Ectodermal cell (in vitro differentiated cells): ENCODE measurements at regions not wholly inside any gene's neighbourhood (a gene's known extent, or its start where the extent isn't known, plus 50 kb on each side); places are given as distances from the start of the nearest gene placed in this dataset.

ENCODE experiments used
- H3K27ac ChIP-seq: 2 replicates; pipeline ENCODE4 v1.7.0; 2013; ENCODE audit warnings: mild to moderate bottlenecking, low read depth, low read length; ENCODE audit not compliant: insufficient read depth, poor library complexity, severe bottlenecking
- H3K27me3 ChIP-seq: 2 replicates; pipeline ENCODE4 v1.7.0; 2013; ENCODE audit warnings: mild to moderate bottlenecking, low read length; ENCODE audit not compliant: insufficient read depth, control insufficient read depth, poor library complexity, severe bottlenecking
- H3K36me3 ChIP-seq: one replicate; pipeline ENCODE4 v1.7.0; 2013; ENCODE audit warnings: low read length; ENCODE audit not compliant: control insufficient read depth, insufficient read depth
- H3K4me1 ChIP-seq: one replicate; pipeline ENCODE4 v1.7.0; 2013; ENCODE audit warnings: low read length; ENCODE audit not compliant: control insufficient read depth, insufficient read depth
- H3K4me3 ChIP-seq: 2 replicates; pipeline ENCODE4 v1.7.0; 2013; ENCODE audit warnings: low read depth, low read length, control low read depth; ENCODE audit not compliant: insufficient read depth
- H3K9me3 ChIP-seq: 2 replicates; pipeline ENCODE4 v1.7.0; 2013; ENCODE audit warnings: mild to moderate bottlenecking, low read length, moderate library complexity; ENCODE audit not compliant: control insufficient read depth
- WGBS, 2 experiments: methylation state at CpG; one replicate each; pipeline ENCODE4 v1.1.7; 2013; ENCODE audit warnings: missing lambda C conversion rate in 2 of 2; 5-methylcytosine and 5-hydroxymethylcytosine counted together

DNA sequence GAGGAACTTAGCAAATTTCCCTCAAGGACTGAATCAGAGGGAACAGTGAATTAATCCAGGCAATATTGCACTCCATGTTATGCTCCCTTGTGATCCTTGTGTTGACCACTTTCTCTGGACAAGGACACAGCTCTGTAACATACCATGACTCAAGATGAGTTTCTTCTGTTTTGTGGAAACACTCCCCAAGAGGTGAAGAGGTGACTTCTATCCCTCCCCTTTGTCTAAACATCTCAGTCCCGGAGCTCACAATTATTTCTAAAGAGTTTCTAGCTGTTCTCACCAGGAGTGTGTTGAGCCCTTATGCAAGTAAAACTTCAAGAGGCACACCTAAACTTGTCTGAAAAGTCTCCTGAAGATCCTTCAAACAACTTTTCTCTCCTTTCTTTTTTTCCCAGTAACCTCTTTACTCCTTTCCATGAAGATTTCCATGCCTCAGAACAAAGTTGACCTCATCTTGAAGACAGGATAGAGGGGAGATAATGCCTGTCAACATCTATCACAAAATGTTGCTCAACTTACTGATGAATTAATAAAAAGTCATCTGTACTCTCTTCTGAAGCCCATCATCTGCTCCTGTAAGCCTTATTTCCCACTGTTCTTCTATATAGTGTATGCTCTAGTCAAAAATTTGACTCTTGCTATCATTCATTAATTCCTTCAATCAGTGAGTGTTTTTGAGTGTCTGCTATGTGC lies 429.1 kb downstream of the SPRY1 start:
- Histone ChIP-seq H3K27ac (no peak overlapping the region), H3K4me3 (no peak overlapping the region), H3K36me3 (no peaks in the 10 kb centered on the region), H3K4me1 (no peaks in the 10 kb centered on the region), H3K27me3 (no peaks in the 10 kb centered on the region), H3K9me3 (no peaks in the 10 kb centered on the region)
- 67 to 72% methylated on average over 1 of the region's 1 CpG for WGBS, 2 experiments

DNA sequence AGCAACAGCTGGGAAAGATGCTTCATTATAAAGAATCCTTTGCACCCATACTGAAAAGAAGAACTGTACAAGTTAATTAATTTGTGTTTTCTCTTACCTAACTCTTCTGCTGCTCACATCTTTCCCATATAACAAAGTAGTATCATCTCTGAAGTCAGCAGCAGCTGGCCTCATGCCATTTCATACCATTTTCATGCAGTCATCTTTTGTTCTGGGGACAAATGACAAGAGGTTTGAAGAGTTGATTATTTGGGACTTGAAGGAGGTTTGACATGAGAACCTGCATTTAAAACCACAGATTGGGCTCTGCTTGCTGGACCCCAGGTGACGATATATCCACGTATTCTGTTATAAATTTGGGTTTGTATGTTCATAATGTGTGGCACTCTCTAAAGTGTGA lies 430.3 kb downstream of the SPRY1 start:
- no peaks in the 10 kb centered on the region for H3K4me1 ChIP-seq
- no peak overlapping the region for H3K4me3 ChIP-seq
- no peaks in the 10 kb centered on the region for H3K36me3 ChIP-seq
- H3K27ac ChIP-seq = no peak overlapping the region
- H3K27me3 ChIP-seq = no peaks in the 10 kb centered on the region
- WGBS, 2 experiments = 98% methylated on average over 2 of the region's 2 CpGs
- no peaks in the 10 kb centered on the region for H3K9me3 ChIP-seq

DNA sequence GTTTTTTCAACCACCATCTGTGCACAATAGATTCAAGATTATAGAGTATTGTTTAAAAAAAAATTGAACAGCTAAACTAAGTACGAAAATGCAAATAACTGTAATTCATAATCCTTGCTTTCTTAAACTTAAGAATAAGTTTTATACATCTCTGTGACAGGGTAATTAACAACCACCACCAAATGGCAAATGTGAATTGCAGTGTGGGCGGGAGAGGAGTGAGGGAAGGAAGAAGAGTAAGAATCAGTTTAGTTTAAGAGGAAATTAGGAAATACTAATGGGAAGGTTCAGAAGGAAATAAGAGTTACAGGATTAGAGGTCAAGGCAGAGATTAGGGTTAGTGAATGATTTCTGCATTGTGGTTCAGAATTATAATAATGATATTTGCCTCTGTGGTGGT lies 430.9 kb downstream of the SPRY1 start:
- Histone ChIP-seq H3K9me3 (no peaks in the 10 kb centered on the region), H3K27ac (no peak overlapping the region), H3K27me3 (no peaks in the 10 kb centered on the region), H3K4me1 (no peaks in the 10 kb centered on the region), H3K36me3 (no peaks in the 10 kb centered on the region), H3K4me3 (no peak overlapping the region)
- WGBS, 2 experiments = 88 to 93% methylated on average over 1 to 2 of the region's 2 CpGs

DNA sequence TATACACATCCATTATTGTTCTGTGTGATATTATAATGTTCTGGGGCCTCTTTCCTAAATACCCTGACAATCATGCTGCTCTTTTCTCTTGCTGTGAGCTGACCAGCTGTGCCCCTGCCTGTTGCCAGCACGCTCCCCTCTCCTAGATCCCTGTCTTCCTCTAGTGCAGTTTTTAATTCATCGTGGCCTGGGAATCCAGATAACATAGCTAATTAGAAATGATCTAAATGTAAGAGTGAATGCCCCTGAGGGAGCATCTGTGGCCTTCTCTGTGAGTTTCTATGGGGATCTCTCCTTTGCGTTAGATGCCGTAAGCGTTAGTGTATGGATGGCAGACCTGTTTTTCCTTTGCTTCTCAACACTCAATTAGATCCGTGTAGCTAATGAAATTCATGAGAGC lies 434.3 kb downstream of the SPRY1 start:
- no peak overlapping the region for H3K4me3 ChIP-seq
- no peaks in the 10 kb centered on the region for H3K27me3 ChIP-seq
- H3K9me3 ChIP-seq = no peaks in the 10 kb centered on the region
- no peaks in the 10 kb centered on the region for H3K4me1 ChIP-seq
- H3K27ac ChIP-seq = no peak overlapping the region
- no peaks in the 10 kb centered on the region for H3K36me3 ChIP-seq
- 83 to 85% methylated on average over 6 of the region's 6 CpGs for WGBS, 2 experiments

DNA sequence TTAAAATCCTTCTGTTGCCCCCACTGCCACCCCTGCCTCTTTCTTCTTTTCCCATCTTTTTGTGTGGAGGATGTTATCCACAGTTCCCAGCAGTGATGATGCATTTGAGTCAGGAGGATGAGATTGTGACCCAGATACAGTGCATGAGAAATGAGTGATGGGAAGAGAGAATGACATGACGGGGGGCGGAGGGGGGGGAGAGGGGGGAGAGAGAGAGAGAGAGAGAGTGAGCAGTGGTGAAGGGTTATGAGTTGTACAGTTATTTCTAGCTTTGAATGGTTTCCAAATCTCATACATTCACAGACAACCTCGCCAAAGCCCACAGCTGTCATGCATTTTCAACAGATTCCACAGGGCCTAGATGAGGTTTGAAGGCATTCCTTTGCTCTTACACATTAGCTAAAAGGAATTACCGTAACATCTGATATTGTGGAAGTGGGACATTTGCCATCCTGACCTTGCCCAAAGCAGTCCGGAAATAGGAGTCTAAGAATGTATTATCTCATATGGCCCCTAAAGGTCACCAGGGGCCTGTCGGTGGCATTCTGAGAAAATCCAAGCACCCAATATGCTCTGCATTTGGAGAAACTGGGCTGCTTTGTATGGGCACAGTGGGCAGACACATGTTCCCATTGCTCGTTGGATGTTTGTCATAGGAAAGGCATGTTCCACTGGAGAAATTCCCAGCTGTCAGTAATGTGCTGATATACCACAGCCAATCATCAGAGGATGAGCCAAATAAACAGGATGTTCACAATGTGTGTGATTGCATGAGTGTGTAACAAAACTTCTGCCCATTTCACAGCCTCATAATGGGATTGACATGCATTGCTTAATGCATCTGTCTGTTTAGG lies 435.8 kb downstream of the SPRY1 start:
- Histone ChIP-seq H3K9me3 (no peaks in the 10 kb centered on the region), H3K36me3 (no peaks in the 10 kb centered on the region), H3K4me3 (no peak overlapping the region), H3K27me3 (no peaks in the 10 kb centered on the region), H3K4me1 (no peaks in the 10 kb centered on the region), H3K27ac (no peak overlapping the region)
- WGBS, 2 experiments = 94 to 97% methylated on average over 7 of the region's 7 CpGs

DNA sequence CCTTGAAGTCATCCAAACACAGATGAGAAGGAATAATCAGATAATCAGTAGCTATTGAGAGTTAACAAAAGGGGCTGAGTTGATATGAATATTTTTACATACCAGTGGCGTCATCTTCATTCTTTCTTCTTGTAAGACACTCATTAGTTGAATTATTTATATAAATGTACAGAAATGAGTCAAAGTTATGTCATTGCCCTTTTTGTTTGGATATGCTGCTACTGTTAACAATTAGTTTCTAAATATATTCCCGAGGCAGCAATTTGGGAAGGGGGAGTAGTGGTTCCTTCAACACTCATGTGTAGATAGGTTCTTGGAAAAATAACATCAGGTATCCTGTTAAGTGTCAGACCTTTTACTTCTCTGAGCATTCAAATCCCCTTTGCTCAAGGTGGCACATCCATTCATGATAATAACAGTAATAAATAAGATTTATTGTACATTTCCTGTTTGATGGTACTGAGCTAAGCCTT lies 436.6 kb downstream of the SPRY1 start:
- WGBS, 2 experiments = 94 to 100% methylated on average over 1 of the region's 2 CpGs
- Histone ChIP-seq H3K4me1 (no peaks in the 10 kb centered on the region), H3K9me3 (no peaks in the 10 kb centered on the region), H3K36me3 (no peaks in the 10 kb centered on the region), H3K27me3 (no peaks in the 10 kb centered on the region), H3K4me3 (no peak overlapping the region), H3K27ac (no peak overlapping the region)

DNA sequence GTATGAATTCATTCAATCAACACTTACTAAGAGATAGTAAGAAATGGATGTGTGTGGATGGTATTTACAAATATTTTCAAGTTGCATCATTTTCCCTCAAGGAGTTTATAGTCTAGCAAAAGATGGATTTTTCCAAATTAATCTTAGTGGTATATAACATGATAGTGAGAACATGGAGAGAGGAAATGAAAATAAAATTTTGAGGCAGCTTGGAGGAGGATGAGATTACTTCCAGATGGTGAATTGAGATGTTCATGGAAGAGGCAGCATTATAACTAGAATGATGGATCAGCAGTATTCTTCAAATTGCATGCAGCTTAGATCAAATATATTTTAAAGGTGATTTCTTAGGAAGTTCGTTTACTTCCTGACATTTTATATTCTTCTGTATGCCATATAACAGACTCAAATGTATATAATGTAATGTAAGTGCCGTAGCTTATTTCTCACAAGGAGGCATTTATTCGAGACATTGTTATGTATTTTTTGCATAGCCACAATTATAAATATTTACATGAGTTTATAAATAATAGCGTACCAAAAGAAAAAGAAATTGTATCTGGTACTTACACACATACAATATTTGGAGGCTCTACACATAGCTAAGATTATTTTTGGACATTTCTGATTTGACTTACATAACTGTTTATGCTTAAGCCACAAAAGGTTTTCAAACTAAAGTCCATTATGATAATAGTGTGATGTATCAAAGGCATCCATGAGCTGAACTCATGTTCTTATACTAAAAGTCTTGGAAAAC lies 439.4 kb downstream of the SPRY1 start:
- Histone ChIP-seq H3K4me3 (no peak overlapping the region), H3K27me3 (no peaks in the 10 kb centered on the region), H3K9me3 (no peaks in the 10 kb centered on the region), H3K4me1 (no peaks in the 10 kb centered on the region), H3K36me3 (no peaks in the 10 kb centered on the region), H3K27ac (no peak overlapping the region)
- 80% methylated on average over 1 of the region's 4 CpGs; no CpG with 5 or more reads in 1 of the 2 experiments for WGBS, 2 experiments

DNA sequence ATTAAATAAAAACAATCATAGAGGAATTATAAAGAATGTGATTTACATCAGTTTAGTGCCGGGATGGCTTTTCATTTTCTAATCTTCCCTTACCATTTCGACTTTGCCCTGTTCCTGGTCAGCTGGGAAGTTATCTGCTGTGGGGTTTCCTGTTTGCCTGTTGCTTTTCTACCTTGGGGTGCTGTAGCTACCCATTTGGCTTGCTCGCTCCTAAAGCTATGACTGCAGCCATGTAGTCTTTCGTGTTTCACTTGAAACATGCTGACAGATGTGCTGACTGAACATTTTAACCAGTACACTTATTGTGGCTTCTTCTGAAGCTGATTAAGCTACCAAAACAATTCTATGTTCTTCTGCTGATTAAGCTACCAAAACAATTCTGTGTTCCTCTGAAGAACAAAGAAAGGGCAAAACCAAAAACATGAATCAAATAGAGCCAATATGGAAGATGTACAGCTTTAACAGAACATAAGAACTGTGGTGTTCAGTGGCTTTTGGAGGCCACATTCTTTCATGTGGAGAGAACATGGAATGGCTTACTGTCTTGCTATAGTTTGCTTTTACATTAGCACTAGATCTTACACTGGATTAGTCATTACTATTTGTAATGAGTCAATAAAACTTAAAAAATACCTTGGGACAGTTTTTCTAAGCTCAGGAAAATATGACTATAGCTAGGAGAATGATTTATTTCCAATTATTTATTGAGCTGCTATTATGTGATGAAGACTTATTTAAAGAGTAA lies 440.4 kb downstream of the SPRY1 start:
- Histone ChIP-seq H3K27me3 (no peaks in the 10 kb centered on the region), H3K36me3 (no peaks in the 10 kb centered on the region), H3K27ac (no peak overlapping the region), H3K4me1 (no peaks in the 10 kb centered on the region), H3K9me3 (no peaks in the 10 kb centered on the region), H3K4me3 (no peak overlapping the region)
- WGBS, 2 experiments = 93 to 95% methylated on average over 4 of the region's 4 CpGs

DNA sequence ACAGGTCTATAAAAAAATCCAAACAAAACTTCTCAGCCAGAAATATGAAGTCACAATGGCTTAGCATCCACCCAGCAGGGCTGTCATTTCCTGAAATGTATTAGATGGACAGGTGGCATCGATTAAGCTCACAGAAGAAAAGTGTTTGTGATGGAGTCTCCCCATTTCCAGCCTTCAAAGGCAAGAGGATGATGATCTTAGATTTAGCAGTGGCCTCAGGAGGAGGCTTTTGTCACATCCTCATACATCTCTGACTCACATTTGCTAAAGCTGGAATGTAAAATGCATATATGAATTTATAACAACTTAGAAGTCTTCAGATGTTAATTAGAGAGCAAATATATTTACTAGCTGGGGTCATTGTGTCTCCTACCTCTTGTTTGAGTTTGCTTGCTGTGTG lies 441.9 kb downstream of the SPRY1 start:
- Histone ChIP-seq H3K27ac (no peak overlapping the region), H3K36me3 (no peaks in the 10 kb centered on the region), H3K9me3 (no peaks in the 10 kb centered on the region), H3K4me1 (no peaks in the 10 kb centered on the region), H3K4me3 (no peak overlapping the region), H3K27me3 (no peaks in the 10 kb centered on the region)
- 65 to 71% methylated on average over 1 of the region's 1 CpG for WGBS, 2 experiments
